GM12878 (cell line): ENCODE measurements at regions not wholly inside any gene's neighbourhood (a gene's known extent, or its start where the extent isn't known, plus 50 kb on each side); places are given as distances from the start of the nearest gene placed in this dataset.

Source experiments
- ATAC-seq: fragments of 200-7000 bp; cut with Tn5 transposase; 3 replicates; pipeline ENCODE4 v1.9.1; 2020; ENCODE audit warnings: mild to moderate bottlenecking, moderate library complexity
- BruUV-seq: library from RNA; stranded (reverse); fragments of 400-500 nt; replicated peaks from 2 replicates; lab custom pipeline; 2021; lab: Mats Ljungman, UMichigan
- CTCF ChIA-PET: fragments of 300-600 bp; sonication (Branson Sonifier 250); formaldehyde crosslinking; extraction: SDS; loops from one replicate; lab custom pipeline; 2021; ENCODE audit warnings: inconsistent platforms; lab: Yijun Ruan, JAX
- POLR2A ChIA-PET: fragments of 350-600 bp; formaldehyde crosslinking; extraction: SDS; loops from one replicate; lab custom pipeline; 2021; ENCODE audit warnings: inconsistent platforms; lab: Charles Lee
- RAD21 ChIA-PET: fragments of 300-600 bp; sonication (Branson Sonifier 250); formaldehyde crosslinking; loops from one replicate; lab custom pipeline; 2023; ENCODE audit warnings: antibody characterized with exemption; ENCODE audit not compliant: unreplicated experiment; lab: Charles Lee
- SMC1A ChIA-PET: fragments of 300-600 bp; sonication (Branson Sonifier 250); formaldehyde crosslinking; loops from one replicate; lab custom pipeline; 2023; ENCODE audit not compliant: unreplicated experiment, uncharacterized antibody; lab: Charles Lee
- DNase-seq: peaks from one replicate; pipeline ENCODE4 v3.0.0-alpha.2; 2011; ENCODE audit warnings: low read depth, low spot score
- FAIRE-seq: peaks from 3 replicates; lab custom pipeline; 2011; peaks lifted over from hg19 to GRCh38; lab: Jason Lieb, UNC
- H2AFZ ChIP-seq: 2 replicates; pipeline ENCODE4 v1.6.0; 2011; ENCODE audit warnings: low read depth, low read length, control low read depth; ENCODE audit not compliant: control insufficient read depth
- H3K27ac ChIP-seq: 2 replicates; pipeline ENCODE4 v1.5.1; 2011; ENCODE audit warnings: control low read depth; ENCODE audit not compliant: control insufficient read depth, insufficient read depth
- H3K27me3 ChIP-seq, 2 experiments: replicated peaks in 1 of 2; 2 replicates each; pipeline versions ENCODE4 v1.6.0 to v1.6.1; 2011; ENCODE audit warnings: low read length in 1 of 2; ENCODE audit not compliant: control insufficient read depth in 2 of 2, insufficient read depth in 2 of 2
- H3K36me3 ChIP-seq, 2 experiments: 2 replicates each; pipeline ENCODE4 v1.5.1; 2011; ENCODE audit warnings: low read length in 1 of 2; ENCODE audit not compliant: control insufficient read depth in 2 of 2, insufficient read depth in 2 of 2
- H3K4me1 ChIP-seq: 2 replicates; pipeline ENCODE4 v1.6.1; 2011; ENCODE audit warnings: mild to moderate bottlenecking, low read length, moderate library complexity, mixed read lengths; ENCODE audit not compliant: control insufficient read depth, insufficient read depth
- H3K4me2 ChIP-seq: 2 replicates; pipeline ENCODE4 v1.6.0; 2011; ENCODE audit warnings: control low read depth; ENCODE audit not compliant: control insufficient read depth, insufficient read depth
- H3K4me3 ChIP-seq: fragments of 200-600 bp; sonication (generic); 2 replicates; pipeline ENCODE4 v1.5.1; 2016
- H3K79me2 ChIP-seq: 2 replicates; pipeline ENCODE4 v1.6.0; 2011; ENCODE audit warnings: low read length; ENCODE audit not compliant: control insufficient read depth, insufficient read depth
- H3K9ac ChIP-seq: 2 replicates; pipeline ENCODE4 v1.8.0; 2011; ENCODE audit warnings: low read length, control low read depth, mixed read lengths; ENCODE audit not compliant: control insufficient read depth, insufficient read depth
- H3K9me3 ChIP-seq: replicated peaks from 3 replicates; pipeline ENCODE4 v1.5.1; 2011; ENCODE audit warnings: mild to moderate bottlenecking, low read length; ENCODE audit not compliant: control insufficient read depth, insufficient read depth
- H4K20me1 ChIP-seq: 2 replicates; pipeline ENCODE4 v1.6.0; 2011; ENCODE audit not compliant: control insufficient read depth, insufficient read depth
- ESRRA ChIP-seq: IDR thresholded peaks from 2 replicates; pipeline ENCODE4 v1.6.1; 2012; ENCODE audit warnings: mild to moderate bottlenecking, low read length, improper control_type of control experiment
- GATAD2B ChIP-seq: fragments of 450-650 bp; conservative IDR thresholded peaks from 2 replicates; pipeline ENCODE4 v1.6.1; 2017; ENCODE audit warnings: low read depth, mild to moderate bottlenecking, moderate library complexity
- MTA3 ChIP-seq: IDR thresholded peaks from 2 replicates; pipeline ENCODE4 v1.6.1; 2012; ENCODE audit warnings: low read length, inconsistent platforms, borderline replicate concordance
- RAD21 ChIP-seq: IDR thresholded peaks from 2 replicates; pipeline ENCODE4 v1.6.1; 2011; ENCODE audit warnings: mild to moderate bottlenecking, low read depth, low read length, moderate library complexity; ENCODE audit not compliant: insufficient read depth
- SREBF1 ChIP-seq: IDR thresholded peaks from 2 replicates; pipeline ENCODE4 v1.6.1; 2012; ENCODE audit warnings: mild to moderate bottlenecking, low read length
- WGBS: methylation state at CpG from one replicate; pipeline ENCODE4 v1.1.6; 2016; ENCODE audit warnings: low lambda C conversion rate; ENCODE audit not compliant: insufficient replicate concordance, insufficient coverage; ENCODE audit errors: missing lambda C conversion rate; 5-methylcytosine and 5-hydroxymethylcytosine counted together
- in situ Hi-C: fragments of 300-500 bp; cut with MboI; formaldehyde crosslinking; loops from 9 replicates; pipeline ENCODE4 v1.14.3; 2018; ENCODE audit warnings: mixed read lengths
- intact Hi-C: fragments of 100-400 bp; cut with micrococcal nuclease; formaldehyde crosslinking; loops from one replicate; pipeline ENCODE4 v1.14.2; 2022; ENCODE audit not compliant: unreplicated experiment
- TF ChIP-seq, protein P1 (sequence below): fragments of 450-650 bp; IDR thresholded peaks from 2 replicates; pipeline ENCODE4 v1.6.1; 2018; ENCODE audit warnings: mild to moderate bottlenecking, low read depth, moderate library complexity; ENCODE audit not compliant: partially characterized antibody
- TF ChIP-seq, protein P2 (sequence below): IDR thresholded peaks from 2 replicates; pipeline ENCODE4 v1.6.1; 2012; ENCODE audit warnings: low read depth, low read length, improper control_type of control experiment
- TF ChIP-seq, protein P3 (sequence below): fragments of 450-650 bp; conservative IDR thresholded peaks from 2 replicates; pipeline ENCODE4 v1.6.1; 2017; ENCODE audit warnings: mild to moderate bottlenecking, moderate library complexity

DNA sequence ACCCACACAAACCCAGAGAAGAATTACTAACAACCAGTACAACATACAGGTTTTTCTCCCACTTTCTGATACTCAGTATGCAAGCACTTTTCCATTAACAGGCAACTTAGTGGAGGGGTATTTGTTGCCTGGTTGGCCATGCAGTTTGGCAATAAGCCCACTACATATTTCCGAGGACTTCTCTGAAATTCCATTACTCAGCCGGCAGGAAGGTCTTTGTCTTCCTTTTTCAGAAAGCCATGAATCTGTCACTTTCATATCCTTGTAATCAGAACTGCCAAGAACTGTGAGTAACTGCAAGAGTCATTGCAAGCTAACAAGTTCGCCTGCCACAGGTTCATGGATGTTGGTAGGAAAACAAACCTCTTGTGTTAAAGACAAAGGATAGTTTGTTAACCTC is 422.3 kb upstream of the ROBO1 start:
- no TSS peak for BruUV-seq
- Histone ChIP-seq H3K9ac (no peak overlapping the region), H3K9me3 (no peaks in the 10 kb centered on the region), H3K36me3 (no peaks in the 10 kb centered on the region), H3K4me2 (no peak overlapping the region), H3K4me3 (no peak overlapping the region), H3K27me3 (no peaks in the 10 kb centered on the region), H3K4me1 (no peaks in the 10 kb centered on the region), H3K27ac (no peak overlapping the region), H4K20me1 (no peaks in the 10 kb centered on the region), H2AFZ (no peak overlapping the region), H3K79me2 (no peaks in the 10 kb centered on the region)
- intact Hi-C loops (no loop called here), in situ Hi-C loops (no loop called here)
- ChIA-PET RAD21 (no interaction called here), CTCF (no interaction called here), POLR2A (no interaction called here), SMC1A (no interaction called here)
- ATAC-seq: no peak
- TF ChIP-seq, protein P1, sequence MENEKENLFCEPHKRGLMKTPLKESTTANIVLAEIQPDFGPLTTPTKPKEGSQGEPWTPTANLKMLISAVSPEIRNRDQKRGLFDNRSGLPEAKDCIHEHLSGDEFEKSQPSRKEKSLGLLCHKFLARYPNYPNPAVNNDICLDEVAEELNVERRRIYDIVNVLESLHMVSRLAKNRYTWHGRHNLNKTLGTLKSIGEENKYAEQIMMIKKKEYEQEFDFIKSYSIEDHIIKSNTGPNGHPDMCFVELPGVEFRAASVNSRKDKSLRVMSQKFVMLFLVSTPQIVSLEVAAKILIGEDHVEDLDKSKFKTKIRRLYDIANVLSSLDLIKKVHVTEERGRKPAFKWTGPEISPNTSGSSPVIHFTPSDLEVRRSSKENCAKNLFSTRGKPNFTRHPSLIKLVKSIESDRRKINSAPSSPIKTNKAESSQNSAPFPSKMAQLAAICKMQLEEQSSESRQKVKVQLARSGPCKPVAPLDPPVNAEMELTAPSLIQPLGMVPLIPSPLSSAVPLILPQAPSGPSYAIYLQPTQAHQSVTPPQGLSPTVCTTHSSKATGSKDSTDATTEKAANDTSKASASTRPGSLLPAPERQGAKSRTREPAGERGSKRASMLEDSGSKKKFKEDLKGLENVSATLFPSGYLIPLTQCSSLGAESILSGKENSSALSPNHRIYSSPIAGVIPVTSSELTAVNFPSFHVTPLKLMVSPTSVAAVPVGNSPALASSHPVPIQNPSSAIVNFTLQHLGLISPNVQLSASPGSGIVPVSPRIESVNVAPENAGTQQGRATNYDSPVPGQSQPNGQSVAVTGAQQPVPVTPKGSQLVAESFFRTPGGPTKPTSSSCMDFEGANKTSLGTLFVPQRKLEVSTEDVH: no peak
- TF ChIP-seq, protein P2, sequence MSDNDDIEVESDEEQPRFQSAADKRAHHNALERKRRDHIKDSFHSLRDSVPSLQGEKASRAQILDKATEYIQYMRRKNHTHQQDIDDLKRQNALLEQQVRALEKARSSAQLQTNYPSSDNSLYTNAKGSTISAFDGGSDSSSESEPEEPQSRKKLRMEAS: no peak
- TF ChIP-seq ESRRA: no peak
- no peak for DNase-seq
- FAIRE-seq: no peak
- WGBS: 15% methylated on average over 3 of the region's 3 CpGs

DNA sequence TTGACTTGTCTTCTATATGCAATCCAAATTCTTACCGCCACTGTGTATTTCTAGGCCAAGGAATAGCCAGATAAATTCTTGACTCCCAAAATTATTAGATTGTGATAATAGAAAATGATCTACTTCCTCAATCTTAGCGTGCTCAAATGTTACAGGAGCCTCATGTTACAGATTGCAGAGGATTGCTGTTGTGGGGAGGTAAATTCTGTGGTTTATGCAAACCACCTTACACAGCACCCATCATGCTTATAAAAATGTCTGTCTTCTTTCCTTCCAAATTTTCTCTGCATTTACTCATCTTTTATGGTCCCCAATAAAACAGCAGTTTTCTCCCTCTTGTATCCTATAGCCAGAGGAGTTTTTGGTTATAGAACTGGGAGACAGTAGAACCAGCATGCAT is 420.2 kb upstream of the ROBO1 start:
- no peaks in the 10 kb centered on the region for H3K79me2 ChIP-seq
- ChIA-PET SMC1A (no interaction called here), POLR2A (no interaction called here), RAD21 (no interaction called here), CTCF (interaction anchor here (0.7 kb wide), 1 partner anchor 26 kb away, joined by 3 read pairs; no protein-coding TSS in a partner anchor)
- FAIRE-seq (no peak), DNase-seq (no peak), ATAC-seq (no peak)
- no peak overlapping the region for H3K27ac ChIP-seq
- H3K4me3 ChIP-seq: no peak overlapping the region
- H3K27me3 ChIP-seq: no peaks in the 10 kb centered on the region
- no peaks in the 10 kb centered on the region for H4K20me1 ChIP-seq
- H3K9ac ChIP-seq: no peak overlapping the region
- 23% methylated on average over 2 of the region's 2 CpGs for WGBS
- TF ChIP-seq MTA3 (no peak), GATAD2B (no peak), SREBF1 (no peak), RAD21 (no peak)
- TF ChIP-seq, protein P3, sequence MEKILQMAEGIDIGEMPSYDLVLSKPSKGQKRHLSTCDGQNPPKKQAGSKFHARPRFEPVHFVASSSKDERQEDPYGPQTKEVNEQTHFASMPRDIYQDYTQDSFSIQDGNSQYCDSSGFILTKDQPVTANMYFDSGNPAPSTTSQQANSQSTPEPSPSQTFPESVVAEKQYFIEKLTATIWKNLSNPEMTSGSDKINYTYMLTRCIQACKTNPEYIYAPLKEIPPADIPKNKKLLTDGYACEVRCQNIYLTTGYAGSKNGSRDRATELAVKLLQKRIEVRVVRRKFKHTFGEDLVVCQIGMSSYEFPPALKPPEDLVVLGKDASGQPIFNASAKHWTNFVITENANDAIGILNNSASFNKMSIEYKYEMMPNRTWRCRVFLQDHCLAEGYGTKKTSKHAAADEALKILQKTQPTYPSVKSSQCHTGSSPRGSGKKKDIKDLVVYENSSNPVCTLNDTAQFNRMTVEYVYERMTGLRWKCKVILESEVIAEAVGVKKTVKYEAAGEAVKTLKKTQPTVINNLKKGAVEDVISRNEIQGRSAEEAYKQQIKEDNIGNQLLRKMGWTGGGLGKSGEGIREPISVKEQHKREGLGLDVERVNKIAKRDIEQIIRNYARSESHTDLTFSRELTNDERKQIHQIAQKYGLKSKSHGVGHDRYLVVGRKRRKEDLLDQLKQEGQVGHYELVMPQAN: no peak
- TF ChIP-seq, protein P1: no peak
- no peak overlapping the region for H2AFZ ChIP-seq
- H3K4me1 ChIP-seq: no peaks in the 10 kb centered on the region
- BruUV-seq: no TSS peak
- intact Hi-C loops (no loop called here), in situ Hi-C loops (no loop called here)
- H3K9me3 ChIP-seq: no peaks in the 10 kb centered on the region
- no peak overlapping the region for H3K4me2 ChIP-seq
- H3K36me3 ChIP-seq: no peaks in the 10 kb centered on the region
